HCT116 (cell line): ENCODE measurements at regions not wholly inside any gene's neighbourhood (a gene's known extent, or its start where the extent isn't known, plus 50 kb on each side); places are given as distances from the start of the nearest gene placed in this dataset.

Source experiments
- CEBPB ChIP-seq: IDR thresholded peaks from 2 replicates; pipeline ENCODE4 v1.6.1; 2012; ENCODE audit warnings: low read depth
- ELF1 ChIP-seq: IDR thresholded peaks from 2 replicates; pipeline ENCODE4 v1.6.1; 2012; ENCODE audit warnings: low read depth, borderline replicate concordance
- YY1 ChIP-seq: IDR thresholded peaks from 2 replicates; pipeline ENCODE4 v1.6.1; 2011; ENCODE audit warnings: low read length, low read depth, moderate library complexity, mild to moderate bottlenecking; ENCODE audit not compliant: insufficient replicate concordance; ENCODE audit errors: extremely low read depth
- ZFX ChIP-seq: fragments of 450-650 bp; IDR thresholded peaks from 2 replicates; pipeline ENCODE4 v1.6.1; 2017
- TF ChIP-seq, protein P1 (sequence below), 3 experiments: fragments of 200-600 bp in 1 of 3; sonication (generic) in 1 of 3; IDR thresholded peaks in 2 of 3; conservative IDR thresholded peaks in 1 of 3; 2 replicates each; pipeline ENCODE4 v1.5.1; 2012 to 2017; ENCODE audit warnings: low read depth in 2 of 3, low read length in 2 of 3, antibody characterized with exemption in 1 of 3, borderline replicate concordance in 1 of 3, control low read depth in 1 of 3, mild to moderate bottlenecking in 1 of 3, mixed read lengths in 1 of 3, mixed run types in 1 of 3, moderate library complexity in 1 of 3; ENCODE audit not compliant: insufficient read depth in 1 of 3

DNA sequence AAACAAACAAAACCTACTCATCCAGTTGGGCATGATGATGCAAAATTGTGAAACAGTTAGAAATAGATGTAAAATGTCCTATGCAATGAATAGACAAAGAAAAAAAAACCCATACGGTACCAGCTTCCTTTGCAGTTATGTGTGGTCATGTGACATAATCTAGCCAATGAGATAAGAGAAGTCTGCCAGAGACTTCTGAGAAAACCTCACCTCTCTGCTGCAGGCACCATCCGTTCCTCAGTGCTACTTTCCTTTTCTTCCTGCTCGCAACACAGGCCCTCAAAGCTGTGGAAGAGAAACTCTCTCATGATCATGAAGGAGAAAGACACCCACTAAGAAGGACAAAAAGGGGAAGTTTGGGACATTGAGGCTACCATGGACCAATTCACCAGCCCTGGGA is 76.8 kb upstream of the CARD11 start:
- TF ChIP-seq, protein P1, sequence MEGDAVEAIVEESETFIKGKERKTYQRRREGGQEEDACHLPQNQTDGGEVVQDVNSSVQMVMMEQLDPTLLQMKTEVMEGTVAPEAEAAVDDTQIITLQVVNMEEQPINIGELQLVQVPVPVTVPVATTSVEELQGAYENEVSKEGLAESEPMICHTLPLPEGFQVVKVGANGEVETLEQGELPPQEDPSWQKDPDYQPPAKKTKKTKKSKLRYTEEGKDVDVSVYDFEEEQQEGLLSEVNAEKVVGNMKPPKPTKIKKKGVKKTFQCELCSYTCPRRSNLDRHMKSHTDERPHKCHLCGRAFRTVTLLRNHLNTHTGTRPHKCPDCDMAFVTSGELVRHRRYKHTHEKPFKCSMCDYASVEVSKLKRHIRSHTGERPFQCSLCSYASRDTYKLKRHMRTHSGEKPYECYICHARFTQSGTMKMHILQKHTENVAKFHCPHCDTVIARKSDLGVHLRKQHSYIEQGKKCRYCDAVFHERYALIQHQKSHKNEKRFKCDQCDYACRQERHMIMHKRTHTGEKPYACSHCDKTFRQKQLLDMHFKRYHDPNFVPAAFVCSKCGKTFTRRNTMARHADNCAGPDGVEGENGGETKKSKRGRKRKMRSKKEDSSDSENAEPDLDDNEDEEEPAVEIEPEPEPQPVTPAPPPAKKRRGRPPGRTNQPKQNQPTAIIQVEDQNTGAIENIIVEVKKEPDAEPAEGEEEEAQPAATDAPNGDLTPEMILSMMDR (IDR thresholded peaks at IDR 0.05 in 2 of 3, conservative IDR thresholded peaks at IDR 0.05 in 1 of 3; ENCODE audit: borderline replicate concordance in 1 of 3, insufficient read depth in 1 of 3, low read depth in 2 of 3, low read length in 2 of 3): no peak
- TF ChIP-seq CEBPB (no peak), YY1 (no peak), ELF1 (no peak), ZFX (no peak)
